ENCODE measurements at regions not wholly inside any gene's neighbourhood (a gene's known extent, or its start where the extent isn't known, plus 50 kb on each side); places are given as distances from the start of the nearest gene placed in this dataset.

- Mint-ChIP-seq H3K36me3 (ENCODE audit: insufficient read depth) (no peaks in the 10 kb centered on the region), H3K9me3 (ENCODE audit: low read depth) (peaks cover 3% of the 10 kb centered on the region), H3K4me1 (ENCODE audit: low read depth) (peaks cover 3% of the 10 kb centered on the region), H3K27me3 (peaks cover 3% of the 10 kb centered on the region), H3K4me3 (ENCODE audit: low read depth) (no peak overlapping the region), H3K27ac (no peak overlapping the region)
- no peak for DNase-seq (ENCODE audit: low spot score, unreplicated experiment)
- TF ChIP-seq CTCF (IDR thresholded peaks at IDR 0.05; ENCODE audit: unreplicated experiment): no peak
Observed at GRCh38 chr13:109387471-109387870, 398.9 kb downstream of the IRS2 start.

- Mint-ChIP-seq H3K4me1 (ENCODE audit: low read depth) (peaks cover 3% of the 10 kb centered on the region), H3K27ac (no peak overlapping the region), H3K36me3 (ENCODE audit: insufficient read depth) (no peaks in the 10 kb centered on the region), H3K9me3 (ENCODE audit: low read depth) (peaks cover 3% of the 10 kb centered on the region), H3K4me3 (ENCODE audit: low read depth) (no peak overlapping the region), H3K27me3 (peaks cover 3% of the 10 kb centered on the region)
- DNase-seq (ENCODE audit: low spot score, unreplicated experiment): no peak
- no peak for TF ChIP-seq CTCF (IDR thresholded peaks at IDR 0.05; ENCODE audit: unreplicated experiment)
Observed at GRCh38 chr13:109385242-109385560, 401.2 kb downstream of the IRS2 start.

- no peaks in the 10 kb centered on the region for H3K36me3 Mint-ChIP-seq (ENCODE audit: insufficient read depth)
- no peak for DNase-seq (ENCODE audit: low spot score, unreplicated experiment)
- H3K27me3 Mint-ChIP-seq: peaks cover 3% of the 10 kb centered on the region
- no peak overlapping the region for H3K27ac Mint-ChIP-seq
- peaks cover 3% of the 10 kb centered on the region for H3K9me3 Mint-ChIP-seq (ENCODE audit: low read depth)
- peaks cover 3% of the 10 kb centered on the region for H3K4me1 Mint-ChIP-seq (ENCODE audit: low read depth)
- no peak overlapping the region for H3K4me3 Mint-ChIP-seq (ENCODE audit: low read depth)
- TF ChIP-seq CTCF (IDR thresholded peaks at IDR 0.05; ENCODE audit: unreplicated experiment): no peak
Observed at GRCh38 chr13:109384491-109385241, 401.7 kb downstream of the IRS2 start.

GRCh38 chr13:109383683-109384082 is 402.7 kb downstream of the IRS2 start:
- no peak for TF ChIP-seq CTCF (IDR thresholded peaks at IDR 0.05; ENCODE audit: unreplicated experiment)
- Mint-ChIP-seq H3K4me1 (ENCODE audit: low read depth) (peaks cover 3% of the 10 kb centered on the region), H3K36me3 (ENCODE audit: insufficient read depth) (no peaks in the 10 kb centered on the region), H3K27ac (no peak overlapping the region), H3K27me3 (peaks cover 3% of the 10 kb centered on the region), H3K9me3 (ENCODE audit: low read depth) (peaks cover 3% of the 10 kb centered on the region), H3K4me3 (ENCODE audit: low read depth) (no peak overlapping the region)
- no peak for DNase-seq (ENCODE audit: low spot score, unreplicated experiment)

- no peak for DNase-seq (ENCODE audit: low spot score, unreplicated experiment)
- H3K4me3 Mint-ChIP-seq (ENCODE audit: low read depth): no peak overlapping the region
- no peak overlapping the region for H3K27ac Mint-ChIP-seq
- no peaks in the 10 kb centered on the region for H3K27me3 Mint-ChIP-seq
- H3K36me3 Mint-ChIP-seq (ENCODE audit: insufficient read depth): no peaks in the 10 kb centered on the region
- peaks cover 3% of the 10 kb centered on the region for H3K9me3 Mint-ChIP-seq (ENCODE audit: low read depth)
- no peak for TF ChIP-seq CTCF (IDR thresholded peaks at IDR 0.05; ENCODE audit: unreplicated experiment)
- peaks cover 3% of the 10 kb centered on the region for H3K4me1 Mint-ChIP-seq (ENCODE audit: low read depth)
Observed at GRCh38 chr13:109381546-109382180, 404.7 kb downstream of the IRS2 start.

Measured in progenitor cell of endocrine pancreas (in vitro differentiated cells).